ENCODE measurements at regions not wholly inside any gene's neighbourhood (a gene's known extent, or its start where the extent isn't known, plus 50 kb on each side); places are given as distances from the start of the nearest gene placed in this dataset.

GRCh38 chr4:59314637-59315036 lies 1885.5 kb upstream of the ADGRL3 start:
- Histone ChIP-seq H3K27ac (ENCODE audit: insufficient read length, low read depth, low read length) (no peak overlapping the region), H2AFZ (ENCODE audit: low read length) (no peak overlapping the region), H3K23me2 (ENCODE audit: insufficient read length, low read depth, low read length, poor library complexity, severe bottlenecking) (no peaks in the 10 kb centered on the region), H3T11ph (ENCODE audit: low read length) (no peak overlapping the region), H2BK12ac (ENCODE audit: insufficient read length, low read depth, low read length) (no peak overlapping the region), H3K4me1 (ENCODE audit: insufficient read depth, low read length) (no peaks in the 10 kb centered on the region), H2BK5ac (ENCODE audit: insufficient read length, low read length) (no peak overlapping the region), H3K27me3 (ENCODE audit: insufficient read depth, low read length) (no peaks in the 10 kb centered on the region), H3K4ac (ENCODE audit: low read depth, low read length) (no peak overlapping the region), H3K4me2 (ENCODE audit: insufficient read depth, insufficient read length, low read length) (no peak overlapping the region), H3K56ac (ENCODE audit: insufficient read length, low read depth, low read length) (no peak overlapping the region), H3K18ac (ENCODE audit: insufficient read length, low read depth, low read length) (no peak overlapping the region), H3K79me1 (ENCODE audit: insufficient read depth, low read depth, low read length, poor library complexity, severe bottlenecking) (no peaks in the 10 kb centered on the region), H3K9me3 (ENCODE audit: control insufficient read depth, low read depth, low read length) (no peaks in the 10 kb centered on the region), H3K23ac (ENCODE audit: insufficient read length, low read depth, low read length) (no peak overlapping the region), H3K14ac (ENCODE audit: insufficient read depth, low read length) (no peak overlapping the region), H2AK5ac (ENCODE audit: insufficient read length, low read length) (no peak overlapping the region), H2BK120ac (ENCODE audit: low read depth, low read length, poor library complexity, severe bottlenecking) (no peak overlapping the region), H2BK15ac (ENCODE audit: low read depth, low read length) (no peak overlapping the region), H4K20me1 (ENCODE audit: control insufficient read depth, insufficient read depth, insufficient read length) (no peaks in the 10 kb centered on the region), H4K8ac (replicated peaks; ENCODE audit: insufficient read length, low read depth, low read length) (no peak overlapping the region), H3K79me2 (ENCODE audit: insufficient read depth, low read length) (no peaks in the 10 kb centered on the region), H4K91ac (ENCODE audit: insufficient read length, low read depth, low read length) (no peak overlapping the region), H2BK20ac (ENCODE audit: low read depth, low read length, poor library complexity, severe bottlenecking) (no peak overlapping the region), H4K5ac (ENCODE audit: insufficient read length, low read depth, low read length) (no peak overlapping the region), H3K9ac (ENCODE audit: extremely low read depth, insufficient read length, low read length) (no peak overlapping the region)
- H3K9me3 Mint-ChIP-seq, result no peaks in the 10 kb centered on the region
- H3K27me3 Mint-ChIP-seq (ENCODE audit: low read depth), result no peaks in the 10 kb centered on the region
- H3K4me3 Mint-ChIP-seq, result no peak overlapping the region
- peaks cover 2 to 7% of the 10 kb centered on the region in 2 experiments; a peak in 2 of 4 replicates for H3K4me1 Mint-ChIP-seq
- H3K27ac Mint-ChIP-seq, result no peak overlapping the region
- TF ChIP-seq CTCF (conservative IDR thresholded peaks at IDR 0.05), result no peak
- H3K36me3 Mint-ChIP-seq (ENCODE audit: insufficient read depth in 1 of 3, low read depth in 3 of 3), result no peaks in the 10 kb centered on the region
- no CpG with 5 or more reads among the region's 1 CpG for WGBS (ENCODE audit: extremely low coverage, insufficient read length, low lambda C conversion rate)
- no peak for DNase-seq

All from H9 (cell line).